Liver (tissue), 3 donors: ENCODE measurements at regions not wholly inside any gene's neighbourhood (a gene's known extent, or its start where the extent isn't known, plus 50 kb on each side); places are given as distances from the start of the nearest gene placed in this dataset.

ENCODE experiments used
- CTCF ChIP-seq: fragments of 150-350 bp; IDR thresholded peaks from 2 replicates; pipeline ENCODE4 v1.5.1; 2017; ENCODE audit warnings: improper control_type of control experiment, low read depth, low read length; ENCODE audit not compliant: missing input control
- FOXA1 ChIP-seq: IDR thresholded peaks from 2 replicates; pipeline ENCODE4 v1.6.1; 2016; ENCODE audit warnings: antibody characterized with exemption
- GABPA ChIP-seq, 2 donors: IDR thresholded peaks in 1 of 2; conservative IDR thresholded peaks in 1 of 2; 2 replicates each; pipeline ENCODE4 v1.6.1; 2016; ENCODE audit warnings: antibody characterized with exemption in 2 of 2, mild to moderate bottlenecking in 1 of 2, moderate library complexity in 1 of 2
- HNF4G ChIP-seq: IDR thresholded peaks from 2 replicates; pipeline ENCODE4 v1.6.1; 2016; ENCODE audit warnings: antibody characterized with exemption
- JUND ChIP-seq, 2 donors: IDR thresholded peaks; 2 replicates each; pipeline ENCODE4 v1.6.1; 2016; ENCODE audit warnings: antibody characterized with exemption in 2 of 2
- RAD21 ChIP-seq, 2 donors: IDR thresholded peaks; 2 replicates each; pipeline ENCODE4 v1.6.1; 2016; ENCODE audit warnings: antibody characterized with exemption in 2 of 2, mild to moderate bottlenecking in 2 of 2
- RXRA ChIP-seq, 2 donors: IDR thresholded peaks; 2 replicates each; pipeline ENCODE4 v1.6.1; 2017 to 2018; ENCODE audit warnings: antibody characterized with exemption in 2 of 2, mild to moderate bottlenecking in 1 of 2
- SP1 ChIP-seq: IDR thresholded peaks from 2 replicates; pipeline ENCODE4 v1.6.1; 2018; ENCODE audit warnings: antibody characterized with exemption, mild to moderate bottlenecking
- TF ChIP-seq, protein P1 (sequence below): IDR thresholded peaks from 2 replicates; pipeline ENCODE4 v1.6.1; 2016; ENCODE audit warnings: antibody characterized with exemption
- TF ChIP-seq, protein P2 (sequence below): IDR thresholded peaks from 2 replicates; pipeline ENCODE4 v1.6.1; 2016; ENCODE audit warnings: antibody characterized with exemption, mild to moderate bottlenecking
- donor health status: healthy.
- donor health status: healthy.

- no peak for TF ChIP-seq CTCF
- no peak for TF ChIP-seq JUND (IDR thresholded peaks at IDR 0.05)
- no peak for TF ChIP-seq GABPA (IDR thresholded peaks at IDR 0.05 in 1 of 2, conservative IDR thresholded peaks at IDR 0.05 in 1 of 2)
- no peak for TF ChIP-seq HNF4G
- TF ChIP-seq, protein P1, sequence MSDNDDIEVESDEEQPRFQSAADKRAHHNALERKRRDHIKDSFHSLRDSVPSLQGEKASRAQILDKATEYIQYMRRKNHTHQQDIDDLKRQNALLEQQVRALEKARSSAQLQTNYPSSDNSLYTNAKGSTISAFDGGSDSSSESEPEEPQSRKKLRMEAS, result no peak
- TF ChIP-seq, protein P2, sequence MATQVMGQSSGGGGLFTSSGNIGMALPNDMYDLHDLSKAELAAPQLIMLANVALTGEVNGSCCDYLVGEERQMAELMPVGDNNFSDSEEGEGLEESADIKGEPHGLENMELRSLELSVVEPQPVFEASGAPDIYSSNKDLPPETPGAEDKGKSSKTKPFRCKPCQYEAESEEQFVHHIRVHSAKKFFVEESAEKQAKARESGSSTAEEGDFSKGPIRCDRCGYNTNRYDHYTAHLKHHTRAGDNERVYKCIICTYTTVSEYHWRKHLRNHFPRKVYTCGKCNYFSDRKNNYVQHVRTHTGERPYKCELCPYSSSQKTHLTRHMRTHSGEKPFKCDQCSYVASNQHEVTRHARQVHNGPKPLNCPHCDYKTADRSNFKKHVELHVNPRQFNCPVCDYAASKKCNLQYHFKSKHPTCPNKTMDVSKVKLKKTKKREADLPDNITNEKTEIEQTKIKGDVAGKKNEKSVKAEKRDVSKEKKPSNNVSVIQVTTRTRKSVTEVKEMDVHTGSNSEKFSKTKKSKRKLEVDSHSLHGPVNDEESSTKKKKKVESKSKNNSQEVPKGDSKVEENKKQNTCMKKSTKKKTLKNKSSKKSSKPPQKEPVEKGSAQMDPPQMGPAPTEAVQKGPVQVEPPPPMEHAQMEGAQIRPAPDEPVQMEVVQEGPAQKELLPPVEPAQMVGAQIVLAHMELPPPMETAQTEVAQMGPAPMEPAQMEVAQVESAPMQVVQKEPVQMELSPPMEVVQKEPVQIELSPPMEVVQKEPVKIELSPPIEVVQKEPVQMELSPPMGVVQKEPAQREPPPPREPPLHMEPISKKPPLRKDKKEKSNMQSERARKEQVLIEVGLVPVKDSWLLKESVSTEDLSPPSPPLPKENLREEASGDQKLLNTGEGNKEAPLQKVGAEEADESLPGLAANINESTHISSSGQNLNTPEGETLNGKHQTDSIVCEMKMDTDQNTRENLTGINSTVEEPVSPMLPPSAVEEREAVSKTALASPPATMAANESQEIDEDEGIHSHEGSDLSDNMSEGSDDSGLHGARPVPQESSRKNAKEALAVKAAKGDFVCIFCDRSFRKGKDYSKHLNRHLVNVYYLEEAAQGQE, result no peak
- TF ChIP-seq SP1, result no peak
- no peak for TF ChIP-seq RAD21 (IDR thresholded peaks at IDR 0.05)
- no peak for TF ChIP-seq RXRA (IDR thresholded peaks at IDR 0.05)
- TF ChIP-seq FOXA1, result no peak
Measured at GRCh38 chr6:165181951-165182414, 127.4 kb downstream of the C6orf118 start.
